GM12891 (cell line): ENCODE measurements at regions not wholly inside any gene's neighbourhood (a gene's known extent, or its start where the extent isn't known, plus 50 kb on each side); places are given as distances from the start of the nearest gene placed in this dataset.

Experiments used
- PAX5 ChIP-seq: IDR thresholded peaks from 2 replicates; pipeline ENCODE4 v1.6.1; 2011; ENCODE audit warnings: low read length, moderate library complexity, mild to moderate bottlenecking; ENCODE audit not compliant: insufficient read depth, severe bottlenecking
- POLR2A ChIP-seq: IDR thresholded peaks from 2 replicates; pipeline ENCODE4 v1.6.1; 2011; ENCODE audit warnings: low read depth, low read length, control low read depth
- POLR2AphosphoS5 ChIP-seq: IDR thresholded peaks from 2 replicates; pipeline ENCODE4 v1.6.1; 2011; ENCODE audit warnings: low read depth, low read length, control low read depth
- SPI1 ChIP-seq: IDR thresholded peaks from 2 replicates; pipeline ENCODE4 v1.6.1; 2011; ENCODE audit warnings: low read depth, low read length, control low read depth
- TAF1 ChIP-seq: IDR thresholded peaks from 2 replicates; pipeline ENCODE4 v1.6.1; 2011; ENCODE audit warnings: low read depth, low read length, control low read depth

- no peak for TF ChIP-seq PAX5
- no peak for TF ChIP-seq POLR2A
- TF ChIP-seq POLR2AphosphoS5 = no peak
- no peak for TF ChIP-seq TAF1
- TF ChIP-seq SPI1 = no peak
Observed at GRCh38 chr12:13442457-13442856, 245.9 kb downstream of the EMP1 start.
